ENCODE measurements at regions not wholly inside any gene's neighbourhood (a gene's known extent, or its start where the extent isn't known, plus 50 kb on each side); places are given as distances from the start of the nearest gene placed in this dataset.
"Not testable (repeated sequence)": the region's sequence is repeated elsewhere in the genome, so short reads cannot be mapped to it uniquely, and the experiment has no call there.

- Histone ChIP-seq H3K27me3 (no peaks in the 10 kb centered on the region), H3K4me1 (peaks cover 0 to 4% of the 10 kb centered on the region in 2 donors), H3K36me3 (no peaks in the 10 kb centered on the region), H3K9me3 (no peaks in the 10 kb centered on the region), H3K27ac (no peak overlapping the region), H3K4me3 (no peak overlapping the region)
- intact Hi-C loops (cut with DNase I; ENCODE audit: low total_unique reads) (loop anchor here (5.0 kb wide), 1 partner anchor 978 kb away; no protein-coding TSS in a partner anchor), in situ Hi-C loops (cut with MboI; ENCODE audit: low sequenced_read_pairs in 4 of 4) (no loop called here)
- ATAC-seq = peak in 1 of 2 donors; percentile 71
- peak in 2 of 5 experiments; percentile 30 to 38 for TF ChIP-seq CTCF (IDR thresholded peaks at IDR 0.05 in 4 of 5, conservative IDR thresholded peaks at IDR 0.05 in 1 of 5)
- TF ChIP-seq POLR2A (IDR thresholded peaks at IDR 0.05) = no peak
- DNase-seq = no peak
Measured at GRCh38 chr5:106269252-106269843, 1401.4 kb downstream of the EFNA5 start.

- no peaks in the 10 kb centered on the region for H3K9me3 ChIP-seq
- no peak overlapping the region for H3K27ac ChIP-seq
- in situ Hi-C loops (cut with MboI; ENCODE audit: low sequenced_read_pairs in 4 of 4) (no loop called here), intact Hi-C loops (cut with DNase I; ENCODE audit: low total_unique reads) (loop anchor here (5.0 kb wide), 1 partner anchor 980 kb away; no protein-coding TSS in a partner anchor)
- no peak for DNase-seq
- ATAC-seq = no peak
- no peaks in the 10 kb centered on the region for H3K36me3 ChIP-seq
- H3K4me1 ChIP-seq = peaks cover 0 to 4% of the 10 kb centered on the region in 2 donors
- TF ChIP-seq POLR2A (IDR thresholded peaks at IDR 0.05) (no peak), CTCF (IDR thresholded peaks at IDR 0.05 in 4 of 5, conservative IDR thresholded peaks at IDR 0.05 in 1 of 5) (no peak)
- H3K27me3 ChIP-seq = no peaks in the 10 kb centered on the region
- no peak overlapping the region for H3K4me3 ChIP-seq
Measured at GRCh38 chr5:106267256-106267655, 1403.5 kb downstream of the EFNA5 start.

- Histone ChIP-seq H3K36me3 (no peaks in the 10 kb centered on the region), H3K27ac (no peak overlapping the region), H3K27me3 (no peaks in the 10 kb centered on the region), H3K4me3 (no peak overlapping the region), H3K9me3 (no peaks in the 10 kb centered on the region), H3K4me1 (no peaks in the 10 kb centered on the region)
- in situ Hi-C loops (cut with MboI; ENCODE audit: low sequenced_read_pairs in 4 of 4) = no loop called here
- no peak for DNase-seq
- intact Hi-C loops (cut with DNase I; ENCODE audit: low total_unique reads) = no loop called here
- TF ChIP-seq POLR2A (IDR thresholded peaks at IDR 0.05) (no peak), CTCF (IDR thresholded peaks at IDR 0.05 in 4 of 5, conservative IDR thresholded peaks at IDR 0.05 in 1 of 5) (no peak)
- no peak for ATAC-seq
Measured at GRCh38 chr5:106262395-106262794, 1408.3 kb downstream of the EFNA5 start.

GRCh38 chr5:106259431-106260090, 1411.2 kb downstream of the EFNA5 start:
- H3K4me1 ChIP-seq; intact Hi-C loops (cut with DNase I; ENCODE audit: low total_unique reads); in situ Hi-C loops (cut with MboI; ENCODE audit: low sequenced_read_pairs in 4 of 4): not testable (repeated sequence)

GRCh38 chr5:106258591-106259125, 1412.1 kb downstream of the EFNA5 start:
- no peak overlapping the region for H3K4me3 ChIP-seq
- ATAC-seq = no peak

More at GRCh38 chr5:106259431-106260090, 1411.2 kb downstream of the EFNA5 start:
- H3K27ac ChIP-seq, ATAC-seq, H3K36me3 ChIP-seq, H3K4me3 ChIP-seq, H3K27me3 ChIP-seq, DNase-seq, H3K9me3 ChIP-seq: not testable (repeated sequence)

More at GRCh38 chr5:106258591-106259125, 1412.1 kb downstream of the EFNA5 start:
- Histone ChIP-seq H3K4me1 (no peaks in the 10 kb centered on the region), H3K36me3 (no peaks in the 10 kb centered on the region), H3K9me3 (no peaks in the 10 kb centered on the region), H3K27ac (no peak overlapping the region), H3K27me3 (no peaks in the 10 kb centered on the region)
- DNase-seq = no peak
- intact Hi-C loops (cut with DNase I; ENCODE audit: low total_unique reads) (no loop called here), in situ Hi-C loops (cut with MboI; ENCODE audit: low sequenced_read_pairs in 4 of 4) (no loop called here)
- TF ChIP-seq POLR2A (IDR thresholded peaks at IDR 0.05) = no peak
- no peak for TF ChIP-seq CTCF (IDR thresholded peaks at IDR 0.05 in 4 of 5, conservative IDR thresholded peaks at IDR 0.05 in 1 of 5)
